Retina (tissue), 1 donor: ENCODE measurements at regions not wholly inside any gene's neighbourhood (a gene's known extent, or its start where the extent isn't known, plus 50 kb on each side); places are given as distances from the start of the nearest gene placed in this dataset.
"Not testable (repeated sequence)": the region's sequence is repeated elsewhere in the genome, so short reads cannot be mapped to it uniquely, and the experiment has no call there.

ENCODE experiments used
- DNase-seq: peaks from one replicate; pipeline ENCODE4 v3.0.0-alpha.2; 2016

DNA sequence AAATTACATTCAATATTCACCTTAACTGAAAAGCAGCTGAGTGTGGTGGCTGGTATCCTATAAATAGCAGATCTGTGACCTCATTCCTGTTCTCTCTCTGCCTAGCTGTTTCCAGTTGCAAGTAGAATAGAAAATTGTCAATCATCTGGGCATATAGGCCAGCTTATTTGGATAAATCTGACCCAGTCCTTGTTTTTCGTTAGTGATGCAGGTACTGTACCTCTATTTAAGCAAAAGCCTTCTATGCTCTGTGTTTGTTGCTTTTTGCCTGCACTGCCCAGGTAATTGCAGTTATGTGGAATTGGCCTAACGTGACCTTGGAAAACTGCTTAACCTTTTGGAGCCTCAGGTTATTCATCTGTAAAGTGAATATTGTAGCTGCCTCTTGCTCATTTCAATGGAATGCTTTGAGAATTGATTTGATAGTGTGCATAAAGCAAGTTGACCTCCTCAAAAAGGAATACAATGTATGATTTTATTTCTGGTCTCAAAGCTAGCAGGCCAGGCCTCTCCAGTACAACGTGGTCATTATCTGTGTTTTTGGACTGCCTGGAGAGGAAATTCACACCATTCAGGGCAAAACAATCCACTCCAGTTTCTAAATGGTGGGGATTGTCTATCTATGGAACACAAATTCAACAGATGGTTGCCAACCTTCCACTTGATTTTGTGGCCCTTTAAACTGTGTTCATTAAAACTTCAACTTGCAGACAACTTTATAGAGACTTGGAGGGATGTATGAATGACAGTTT lies 508.7 kb upstream of the CITED2 start:
- DNase-seq: peak; percentile 45

DNA sequence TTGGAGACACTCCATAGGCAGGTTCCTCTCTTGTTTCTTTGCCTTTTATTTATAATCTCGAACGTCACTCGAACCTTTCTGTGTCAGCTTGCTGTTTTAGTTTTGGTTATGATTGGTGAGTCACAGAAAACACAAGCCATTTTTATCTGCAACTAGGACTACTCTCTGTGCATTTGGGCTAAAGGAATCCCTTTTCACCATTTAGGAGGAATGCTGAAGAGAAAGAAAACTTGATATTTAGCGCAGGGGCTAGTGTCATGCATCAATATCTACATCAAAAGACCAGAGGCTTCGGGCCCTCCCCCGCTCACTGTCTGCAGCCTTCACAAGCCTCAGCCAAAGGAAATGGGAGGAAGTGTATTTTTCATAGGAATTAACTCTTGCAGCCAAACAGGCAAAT lies 507.8 kb upstream of the CITED2 start:
- no peak for DNase-seq

DNA sequence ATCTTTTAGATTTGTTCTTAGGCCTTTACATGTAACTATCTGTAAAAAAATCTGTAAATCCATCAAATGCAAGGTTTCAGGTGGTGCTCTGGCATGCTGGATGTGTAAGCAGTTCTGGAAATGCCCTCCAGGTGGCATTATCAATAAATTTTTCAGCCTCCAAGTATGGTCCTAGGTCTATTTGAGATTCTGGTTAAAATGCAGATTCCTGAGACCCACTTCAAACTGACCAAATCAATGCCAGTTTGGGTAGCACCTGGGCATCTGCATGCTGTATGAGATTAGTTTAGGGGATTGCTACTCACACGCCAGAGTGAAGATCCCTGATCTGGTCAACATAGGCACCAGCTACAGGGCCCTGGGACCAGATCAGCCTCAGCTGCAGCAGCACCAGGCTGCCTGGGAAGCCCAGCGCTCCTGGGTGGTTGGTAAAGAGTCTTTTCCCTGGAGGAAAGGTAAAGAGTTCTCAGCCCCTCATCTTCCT lies 507.3 kb upstream of the CITED2 start:
- DNase-seq: peak; percentile 71

- no peak for DNase-seq
Observed at GRCh38 chr6:139881236-139881635, 506.8 kb upstream of the CITED2 start.

DNA sequence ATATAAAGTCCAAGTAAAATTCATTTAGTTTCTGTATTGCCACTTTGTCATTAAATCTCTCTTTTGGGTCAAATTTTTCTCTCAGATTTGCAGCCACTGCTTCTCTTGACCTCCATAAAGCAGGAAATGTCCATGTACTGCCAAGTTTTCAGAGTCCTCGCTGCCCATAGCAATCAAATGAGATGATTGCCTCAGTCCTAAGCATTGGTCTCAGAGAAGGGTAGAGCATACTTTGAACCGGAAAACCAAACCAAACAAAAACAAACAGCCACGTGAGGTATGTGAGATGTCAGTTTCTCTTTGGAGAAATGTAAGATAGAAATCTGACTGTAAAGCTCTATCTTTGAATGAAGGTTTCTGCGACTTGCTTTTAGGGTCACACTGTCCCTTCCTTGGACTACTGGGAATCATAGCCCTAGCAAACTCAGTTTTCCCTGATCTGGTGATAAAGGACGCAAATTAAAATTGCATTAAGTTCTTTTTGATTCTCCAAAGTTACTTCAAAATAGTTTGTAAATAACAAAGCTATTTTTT lies 505.4 kb upstream of the CITED2 start:
- no peak for DNase-seq

- not testable (repeated sequence) for DNase-seq
Observed at GRCh38 chr6:139879241-139879640, 504.8 kb upstream of the CITED2 start.

- DNase-seq: no peak
Observed at GRCh38 chr6:139877828-139878405, 503.5 kb upstream of the CITED2 start.

DNA sequence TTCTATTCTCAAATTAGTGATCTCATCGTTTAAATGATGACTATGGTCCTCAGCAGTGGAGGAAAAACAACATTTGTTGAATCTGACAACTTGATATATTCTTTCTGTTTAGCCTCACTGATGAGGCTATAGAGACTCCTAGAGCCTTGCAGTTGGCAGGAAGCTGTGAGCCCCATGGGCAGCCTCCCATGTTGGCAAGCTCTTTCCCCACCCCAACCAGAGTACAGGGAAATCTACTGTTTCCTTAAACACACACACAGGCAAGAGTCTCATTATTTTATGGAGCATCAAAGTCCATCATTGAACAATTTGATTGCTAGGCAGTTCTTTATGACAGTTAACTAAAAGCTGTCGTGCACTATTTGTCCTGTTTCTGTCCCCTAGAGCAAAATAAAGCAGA lies 498.2 kb upstream of the CITED2 start:
- DNase-seq: no peak

- DNase-seq: no peak
Observed at GRCh38 chr6:139871803-139872510, 497.5 kb upstream of the CITED2 start.

DNA sequence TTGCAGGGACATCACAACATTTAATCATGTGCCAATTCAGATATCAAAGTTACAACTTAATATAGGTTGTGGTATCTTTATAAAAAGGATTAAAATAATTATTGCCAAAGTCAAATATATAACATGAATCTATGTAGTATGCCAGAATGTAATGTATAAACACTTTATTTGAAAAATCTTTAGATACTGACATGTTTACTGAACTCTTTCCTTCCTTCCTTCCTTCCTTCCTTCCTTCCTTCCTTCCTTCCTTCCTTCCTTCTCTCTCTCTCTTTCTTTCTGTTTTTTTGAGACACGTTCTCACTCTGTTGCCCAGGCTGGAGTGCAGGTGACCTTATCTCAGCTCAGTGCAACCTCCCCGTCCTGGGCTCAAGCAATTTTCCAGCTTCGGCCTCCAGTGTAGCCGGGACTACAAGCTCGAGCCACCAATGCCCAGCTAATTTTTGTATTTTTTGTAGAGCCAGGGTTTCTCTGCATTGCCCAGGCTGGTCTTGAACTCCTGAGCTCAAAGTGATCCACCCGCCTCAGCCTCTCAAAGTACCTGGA lies 496.8 kb upstream of the CITED2 start:
- no peak for DNase-seq

DNA sequence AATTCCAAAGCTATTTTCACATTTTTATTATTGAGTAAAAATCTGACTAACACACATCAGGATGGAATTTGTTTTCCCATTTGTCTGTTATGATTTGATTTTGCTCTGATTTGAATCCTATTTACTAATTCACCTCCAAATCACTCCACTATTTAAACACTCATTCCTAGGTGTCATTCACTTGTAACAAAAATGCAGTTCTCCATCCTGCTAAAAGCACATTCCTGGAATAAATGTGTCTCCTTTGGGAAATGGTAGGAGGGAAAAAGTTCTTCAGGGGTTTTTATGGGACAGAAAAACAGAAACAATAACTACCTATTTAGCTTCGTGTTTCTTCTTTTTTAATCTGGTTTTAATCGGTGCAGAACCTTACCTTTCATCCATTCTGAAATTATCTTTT lies 494.1 kb upstream of the CITED2 start:
- DNase-seq: no peak

- no peak for DNase-seq
Observed at GRCh38 chr6:139863964-139864363, 489.5 kb upstream of the CITED2 start.

DNA sequence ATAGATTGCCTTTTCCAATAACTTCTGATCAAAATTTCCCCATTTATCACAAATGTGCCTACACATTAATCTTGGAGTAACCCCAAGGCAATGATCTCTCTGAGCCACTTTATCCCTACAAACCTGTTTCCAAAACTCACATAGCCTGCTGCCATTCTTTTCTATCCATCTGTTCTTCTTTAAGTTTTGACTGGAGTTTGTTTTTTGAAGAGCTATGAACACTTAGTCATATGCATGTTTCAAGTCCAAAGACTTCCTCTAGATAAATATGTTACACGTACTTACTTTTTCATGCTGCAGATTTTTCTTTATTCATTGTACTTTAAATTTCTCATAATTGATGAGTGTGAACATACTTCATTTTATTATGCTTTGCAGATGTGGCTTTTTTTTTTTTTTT lies 488.9 kb upstream of the CITED2 start:
- no peak for DNase-seq

- no peak for DNase-seq
Observed at GRCh38 chr6:139862311-139862710, 487.9 kb upstream of the CITED2 start.

GRCh38 chr6:139860203-139860602 lies 485.8 kb upstream of the CITED2 start:
- no peak for DNase-seq

DNA sequence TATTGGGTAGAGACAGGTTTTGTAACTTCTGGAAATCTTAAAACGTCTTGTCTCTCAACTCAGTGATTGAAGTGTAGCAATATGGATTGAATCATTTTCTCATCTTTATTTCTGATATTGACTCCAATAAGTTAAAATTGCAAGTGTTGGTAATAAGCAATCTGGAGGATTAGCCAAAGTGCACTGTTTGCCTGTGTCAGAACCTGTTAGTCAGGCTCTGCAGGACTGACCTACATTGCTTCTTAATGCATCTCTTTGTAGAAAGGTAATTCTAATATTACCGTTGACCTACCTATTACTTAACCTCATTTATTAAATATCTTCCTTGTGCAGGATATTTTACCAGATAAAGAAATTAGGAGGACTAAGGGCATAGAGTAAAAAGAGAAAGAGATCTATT lies 484.0 kb upstream of the CITED2 start:
- peak; percentile 17 for DNase-seq

GRCh38 chr6:139857143-139857542 lies 482.7 kb upstream of the CITED2 start:
- DNase-seq: no peak

- DNase-seq: no peak
Observed at GRCh38 chr6:139856562-139856961, 482.1 kb upstream of the CITED2 start.

- peak; percentile 27 for DNase-seq
Observed at GRCh38 chr6:139855671-139856311, 481.3 kb upstream of the CITED2 start.

GRCh38 chr6:139853302-139853992 lies 479.0 kb upstream of the CITED2 start:
- DNase-seq: no peak

DNA sequence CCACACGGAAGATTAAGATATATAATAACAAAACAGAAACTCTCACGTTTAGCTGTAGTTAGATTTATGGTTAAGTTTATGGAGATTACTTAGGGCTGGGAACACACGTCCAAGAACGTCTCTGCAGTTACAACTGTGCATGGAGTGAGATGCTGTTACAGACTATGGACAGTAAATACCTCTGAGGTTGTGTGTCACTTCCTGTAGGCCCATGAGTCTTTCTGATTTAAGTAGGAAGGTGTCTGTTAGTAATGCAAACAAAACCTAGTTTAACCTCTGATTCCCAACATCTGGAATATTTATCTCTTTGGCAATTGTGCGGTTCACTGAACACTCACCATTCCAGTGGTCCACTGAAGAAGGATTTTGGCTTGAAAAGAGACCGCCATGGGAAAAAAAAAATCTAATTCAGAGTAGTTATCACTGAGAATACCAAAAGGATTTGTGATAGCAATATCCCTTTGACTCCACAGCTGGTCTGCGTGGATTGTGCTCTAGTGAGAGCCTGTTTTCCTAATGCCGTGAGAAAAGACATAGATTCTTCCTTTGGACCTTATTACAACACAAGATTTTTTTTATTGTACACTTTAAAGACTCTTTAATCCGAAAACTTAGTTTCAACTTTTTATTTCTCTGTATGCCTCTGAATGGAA lies 478.2 kb upstream of the CITED2 start:
- no peak for DNase-seq

DNA sequence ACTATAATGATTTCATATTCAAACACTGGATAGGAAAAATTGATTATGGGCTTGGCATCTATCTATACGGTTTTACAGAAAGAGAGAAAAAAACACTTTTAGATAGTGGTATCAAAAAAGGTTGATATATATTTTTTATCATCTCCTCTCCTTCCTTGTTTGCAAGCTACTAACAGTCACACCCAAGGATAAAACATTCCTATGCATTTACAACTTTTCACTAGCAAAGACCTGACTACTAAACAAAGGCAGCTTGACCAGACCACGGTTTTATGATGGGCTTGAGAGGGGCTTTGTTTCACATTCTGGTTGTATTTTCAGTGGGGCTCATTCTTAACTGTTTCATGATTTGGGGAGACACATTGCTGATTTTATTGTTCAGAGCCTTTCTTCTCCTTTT lies 477.6 kb upstream of the CITED2 start:
- DNase-seq: no peak
